HUDEP-2 (cell line): ENCODE measurements at regions not wholly inside any gene's neighbourhood (a gene's known extent, or its start where the extent isn't known, plus 50 kb on each side); places are given as distances from the start of the nearest gene placed in this dataset.
"Not testable (repeated sequence)": the region's sequence is repeated elsewhere in the genome, so short reads cannot be mapped to it uniquely, and the experiment has no call there.

ENCODE experiments used
- DNase-seq, 76 experiments: peaks; one replicate each; lab custom pipeline; 2025; ENCODE audit not compliant: unreplicated experiment in 76 of 76; lab: John Stamatoyannopoulos, UW

- DNase-seq: no peak
Measured at GRCh38 chr1:38614861-38615260, 244.7 kb downstream of the RRAGC start.

DNA sequence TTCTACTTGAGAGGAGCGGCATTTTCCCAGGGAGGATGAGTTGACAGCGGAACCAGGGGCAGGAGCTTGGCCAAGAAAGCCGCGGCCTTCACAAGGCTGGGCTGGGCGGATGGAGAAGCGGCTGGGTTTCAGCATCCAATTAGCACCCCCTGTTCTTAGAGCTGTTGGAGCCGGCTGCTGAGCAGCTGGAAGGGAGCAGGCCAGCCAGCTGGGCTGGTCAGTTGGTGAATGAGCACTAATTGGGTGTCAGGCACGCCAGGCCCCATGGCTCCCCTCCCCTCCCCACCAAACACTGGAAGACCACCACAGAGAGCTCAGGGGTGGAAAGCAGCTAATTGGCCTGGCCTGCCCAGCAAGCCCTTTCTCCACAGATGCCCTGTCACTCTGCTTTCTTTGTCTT is 245.6 kb downstream of the RRAGC start:
- DNase-seq: no peak

DNA sequence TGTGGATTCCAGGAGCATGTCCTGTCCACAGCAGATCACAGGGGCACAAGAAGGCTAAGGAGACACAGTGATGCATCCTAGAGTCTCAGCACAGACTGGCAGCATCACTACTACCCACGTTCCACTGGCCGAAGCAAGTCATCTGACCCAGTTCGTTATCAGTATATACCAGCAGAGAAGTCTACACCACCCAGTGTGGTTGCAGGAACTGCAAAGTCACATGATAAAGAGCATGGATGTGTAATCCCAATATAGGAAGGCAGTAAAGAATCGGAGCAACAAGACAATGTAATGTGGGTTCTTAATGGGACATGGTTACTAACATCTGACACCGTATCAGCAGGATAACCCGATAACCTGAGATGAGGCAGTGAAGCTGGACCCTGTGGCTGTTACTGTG is 246.6 kb downstream of the RRAGC start:
- peak in 2 of 76 experiments; percentile 2 to 10 for DNase-seq

GRCh38 chr1:38611664-38612211 is 247.8 kb downstream of the RRAGC start:
- no peak for DNase-seq

- DNase-seq: no peak
Measured at GRCh38 chr1:38609166-38610025, 250.2 kb downstream of the RRAGC start.

DNA sequence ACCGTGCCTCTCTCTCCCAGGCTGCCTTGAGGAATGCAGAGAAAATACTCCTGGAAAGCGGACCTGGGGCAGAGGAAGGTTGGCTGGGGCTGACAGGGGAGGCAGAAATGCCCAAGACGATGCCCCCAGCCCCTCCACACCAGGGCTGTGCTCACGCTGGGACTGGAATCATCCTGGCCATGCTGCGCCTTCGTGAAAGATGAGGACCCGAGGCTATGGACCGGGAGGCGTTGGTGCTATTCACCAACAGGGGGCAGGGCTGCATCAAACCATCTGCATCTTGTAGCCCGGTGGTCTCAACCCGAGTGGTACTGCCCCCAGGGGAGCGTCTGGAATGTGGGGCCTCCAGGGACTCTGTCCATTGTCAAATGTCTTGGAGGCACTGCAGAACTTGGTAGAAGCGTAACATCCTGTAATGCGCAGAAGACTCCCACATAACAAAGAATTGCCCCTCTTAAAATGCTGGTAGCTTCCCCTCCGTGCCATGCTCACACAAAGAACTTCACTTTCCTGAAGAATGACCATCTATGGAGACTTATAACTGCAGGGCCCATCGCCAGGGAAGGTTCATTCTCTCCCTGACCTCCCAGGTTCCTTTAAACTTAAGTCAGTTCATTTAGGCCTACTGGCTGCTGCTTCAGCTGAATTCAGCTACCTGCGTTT is 251.2 kb downstream of the RRAGC start:
- DNase-seq: peak in 9 of 76 experiments; percentile 1 to 14 (median 7)

- no peak for DNase-seq
Measured at GRCh38 chr1:38607526-38607925, 252.0 kb downstream of the RRAGC start.

GRCh38 chr1:38605063-38605462 is 254.5 kb downstream of the RRAGC start:
- no peak for DNase-seq

DNA sequence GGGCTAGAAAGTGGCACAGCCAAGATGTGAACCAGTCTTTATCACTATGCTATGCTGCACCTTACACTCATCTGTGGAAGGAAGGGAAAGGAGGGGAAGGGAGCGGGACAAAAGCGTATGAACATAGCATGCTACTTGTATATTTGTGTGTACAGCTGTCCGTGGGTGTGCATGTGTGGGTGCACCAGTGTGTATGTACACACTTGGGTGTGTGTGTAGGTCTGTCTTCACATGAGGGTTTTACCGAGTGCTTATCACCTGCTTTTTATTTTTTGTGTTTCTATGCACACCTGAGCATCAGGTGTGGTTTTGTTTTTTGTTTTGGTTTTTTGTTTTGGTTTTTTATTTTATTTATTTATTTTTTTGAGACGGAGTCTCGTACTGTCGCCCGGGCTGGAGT is 255.7 kb downstream of the RRAGC start:
- no peak for DNase-seq

GRCh38 chr1:38600905-38601304 is 258.7 kb downstream of the RRAGC start:
- no peak for DNase-seq

DNA sequence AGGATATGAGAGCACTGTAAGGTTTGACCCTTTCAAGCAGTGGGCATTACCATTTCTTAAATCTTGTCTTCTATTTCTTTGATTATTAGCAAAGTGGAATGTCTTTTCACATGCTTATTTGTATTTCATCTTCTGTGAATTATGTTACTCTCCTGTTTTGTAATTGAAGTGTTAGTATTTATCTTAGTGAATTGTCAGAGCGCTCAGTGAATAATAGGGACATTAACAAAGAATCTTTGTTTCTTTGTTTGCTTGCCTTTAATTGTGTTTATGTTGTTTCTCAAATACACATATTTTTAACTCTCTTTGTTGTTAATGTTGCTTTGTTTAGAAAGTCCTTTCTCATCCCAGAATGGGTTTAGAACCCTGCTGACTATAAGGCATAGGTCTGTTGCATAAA is 259.3 kb downstream of the RRAGC start:
- DNase-seq: no peak

DNA sequence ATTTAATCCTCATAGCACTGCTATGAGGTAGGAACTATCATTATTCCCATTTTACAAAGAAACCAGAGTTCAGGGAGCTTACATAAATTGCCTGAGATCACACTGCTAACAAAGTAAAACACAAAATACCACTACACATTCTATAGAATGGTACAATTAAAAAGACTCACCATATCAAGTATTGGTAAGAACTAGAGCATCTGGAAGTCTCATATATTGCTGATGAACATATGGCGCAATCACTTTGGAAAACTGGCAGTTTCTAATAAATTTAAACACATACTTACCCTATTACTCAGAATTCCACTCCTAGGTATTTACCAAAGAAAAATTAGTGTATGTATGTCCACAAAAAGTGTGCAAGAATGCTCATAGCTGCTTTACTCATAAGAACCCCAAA is 261.5 kb downstream of the RRAGC start:
- DNase-seq: no peak

- DNase-seq: peak in 17 of 76 experiments; percentile 3 to 62 (median 20)
Measured at GRCh38 chr1:38589036-38589435, 270.5 kb downstream of the RRAGC start.

DNA sequence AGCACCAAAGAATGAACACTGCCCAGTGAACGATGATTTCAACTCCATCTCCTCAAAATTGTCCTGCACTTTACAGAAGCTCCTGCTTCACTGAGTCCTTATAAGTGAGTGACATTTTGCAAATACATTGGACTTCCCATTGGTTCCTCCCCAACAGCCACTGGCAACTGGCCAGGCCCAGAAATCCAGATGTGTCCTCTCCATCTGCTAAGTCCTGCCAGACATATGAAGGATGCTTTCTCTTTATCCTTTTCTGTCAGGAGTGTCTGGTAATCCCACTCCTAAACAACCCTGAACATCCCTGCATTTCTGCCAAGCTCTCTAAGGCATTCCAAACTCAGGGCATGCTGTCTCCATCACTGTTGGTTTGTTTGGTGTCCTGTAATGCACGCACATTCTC is 271.8 kb downstream of the RRAGC start:
- no peak for DNase-seq

- DNase-seq: peak in 25 of 76 experiments; percentile 1 to 41 (median 10)
Measured at GRCh38 chr1:38586993-38587646, 272.5 kb downstream of the RRAGC start.

- DNase-seq: no peak
Measured at GRCh38 chr1:38585971-38586370, 273.6 kb downstream of the RRAGC start.

GRCh38 chr1:38585460-38585859 is 274.1 kb downstream of the RRAGC start:
- no peak for DNase-seq

- no peak for DNase-seq
Measured at GRCh38 chr1:38584448-38585355, 274.9 kb downstream of the RRAGC start.

DNA sequence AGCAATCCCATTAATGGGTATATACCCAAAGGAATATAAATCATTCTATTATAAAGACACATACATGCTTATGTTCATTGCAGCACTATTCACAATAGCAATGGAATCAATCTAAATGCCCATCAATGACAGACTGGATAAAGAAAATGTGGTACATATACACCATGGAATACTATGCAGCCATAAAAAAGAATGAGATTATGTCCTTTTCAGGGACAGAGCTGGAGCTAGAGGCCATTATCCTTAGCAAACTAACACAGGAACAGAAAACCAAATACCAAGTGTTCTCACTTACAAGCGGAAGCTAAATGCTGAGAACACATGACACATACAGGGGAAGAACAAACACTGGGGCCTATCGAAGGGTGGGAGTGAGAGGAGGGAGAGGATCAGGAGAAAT is 276.3 kb downstream of the RRAGC start:
- DNase-seq: not testable (repeated sequence)

GRCh38 chr1:38581396-38581795 is 278.2 kb downstream of the RRAGC start:
- no peak for DNase-seq
